Osteocyte (in vitro differentiated cells): ENCODE measurements at regions not wholly inside any gene's neighbourhood (a gene's known extent, or its start where the extent isn't known, plus 50 kb on each side); places are given as distances from the start of the nearest gene placed in this dataset.

ENCODE experiments used
- DNase-seq: peaks from one replicate; pipeline ENCODE4 v3.0.0; 2021; ENCODE audit warnings: mixed read lengths; ENCODE audit not compliant: unreplicated experiment; ENCODE audit errors: extremely low spot score
- H3K27ac Mint-ChIP-seq: one replicate; pipeline ENCODE4 v1.8.0; 2021; ENCODE audit warnings: mild to moderate bottlenecking, mixed read lengths; ENCODE audit not compliant: unreplicated experiment
- H3K27me3 Mint-ChIP-seq: one replicate; pipeline ENCODE4 v1.8.0; 2021; ENCODE audit warnings: mixed read lengths; ENCODE audit not compliant: unreplicated experiment
- H3K36me3 Mint-ChIP-seq: one replicate; pipeline ENCODE4 v1.8.0; 2021; ENCODE audit warnings: mixed read lengths; ENCODE audit not compliant: unreplicated experiment
- H3K4me1 Mint-ChIP-seq: one replicate; pipeline ENCODE4 v1.8.0; 2021; ENCODE audit warnings: mixed read lengths; ENCODE audit not compliant: unreplicated experiment
- H3K4me3 Mint-ChIP-seq: one replicate; pipeline ENCODE4 v1.8.0; 2021; ENCODE audit warnings: mild to moderate bottlenecking, moderate library complexity, mixed read lengths; ENCODE audit not compliant: unreplicated experiment
- H3K9me3 Mint-ChIP-seq: one replicate; pipeline ENCODE4 v1.8.0; 2021; ENCODE audit warnings: mixed read lengths; ENCODE audit not compliant: unreplicated experiment
- TF ChIP-seq, protein P1 (sequence below): fragments of 200-600 bp; sonication (generic); IDR thresholded peaks from 2 replicates; pipeline ENCODE4 v1.5.0; 2021; ENCODE audit warnings: antibody characterized with exemption, mild to moderate bottlenecking, moderate library complexity

- Mint-ChIP-seq H3K27ac (no peak overlapping the region), H3K36me3 (no peaks in the 10 kb centered on the region), H3K27me3 (no peaks in the 10 kb centered on the region), H3K9me3 (no peaks in the 10 kb centered on the region), H3K4me3 (no peak overlapping the region), H3K4me1 (no peaks in the 10 kb centered on the region)
- no peak for DNase-seq
- TF ChIP-seq, protein P1, sequence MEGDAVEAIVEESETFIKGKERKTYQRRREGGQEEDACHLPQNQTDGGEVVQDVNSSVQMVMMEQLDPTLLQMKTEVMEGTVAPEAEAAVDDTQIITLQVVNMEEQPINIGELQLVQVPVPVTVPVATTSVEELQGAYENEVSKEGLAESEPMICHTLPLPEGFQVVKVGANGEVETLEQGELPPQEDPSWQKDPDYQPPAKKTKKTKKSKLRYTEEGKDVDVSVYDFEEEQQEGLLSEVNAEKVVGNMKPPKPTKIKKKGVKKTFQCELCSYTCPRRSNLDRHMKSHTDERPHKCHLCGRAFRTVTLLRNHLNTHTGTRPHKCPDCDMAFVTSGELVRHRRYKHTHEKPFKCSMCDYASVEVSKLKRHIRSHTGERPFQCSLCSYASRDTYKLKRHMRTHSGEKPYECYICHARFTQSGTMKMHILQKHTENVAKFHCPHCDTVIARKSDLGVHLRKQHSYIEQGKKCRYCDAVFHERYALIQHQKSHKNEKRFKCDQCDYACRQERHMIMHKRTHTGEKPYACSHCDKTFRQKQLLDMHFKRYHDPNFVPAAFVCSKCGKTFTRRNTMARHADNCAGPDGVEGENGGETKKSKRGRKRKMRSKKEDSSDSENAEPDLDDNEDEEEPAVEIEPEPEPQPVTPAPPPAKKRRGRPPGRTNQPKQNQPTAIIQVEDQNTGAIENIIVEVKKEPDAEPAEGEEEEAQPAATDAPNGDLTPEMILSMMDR: no peak
Measured at GRCh38 chr3:115448851-115449250, 174.5 kb upstream of the GAP43 start.

DNA sequence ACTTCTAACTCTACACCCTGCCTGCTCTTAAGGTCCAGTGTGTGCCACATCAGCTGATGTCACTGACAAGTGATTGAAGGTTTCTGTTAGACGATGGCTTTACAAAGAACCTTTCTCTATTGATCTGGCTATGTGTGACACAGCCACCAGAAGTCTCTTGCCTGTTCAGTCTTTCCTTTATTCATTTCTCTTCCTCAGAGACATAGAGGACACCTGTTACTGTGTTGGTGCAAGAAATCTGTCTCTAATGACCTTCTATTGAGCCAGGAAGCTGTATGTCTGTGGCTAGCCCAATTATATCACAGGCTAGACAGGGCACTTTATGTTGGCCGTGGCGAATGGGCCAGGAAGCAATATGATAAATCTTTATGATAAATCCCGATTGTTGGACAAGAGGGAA, 173.3 kb upstream of the GAP43 start:
- no peak for DNase-seq
- Mint-ChIP-seq H3K4me1 (no peaks in the 10 kb centered on the region), H3K27ac (no peak overlapping the region), H3K4me3 (no peak overlapping the region), H3K9me3 (peaks cover 7% of the 10 kb centered on the region), H3K27me3 (no peaks in the 10 kb centered on the region), H3K36me3 (no peaks in the 10 kb centered on the region)
- TF ChIP-seq, protein P1: no peak

DNA sequence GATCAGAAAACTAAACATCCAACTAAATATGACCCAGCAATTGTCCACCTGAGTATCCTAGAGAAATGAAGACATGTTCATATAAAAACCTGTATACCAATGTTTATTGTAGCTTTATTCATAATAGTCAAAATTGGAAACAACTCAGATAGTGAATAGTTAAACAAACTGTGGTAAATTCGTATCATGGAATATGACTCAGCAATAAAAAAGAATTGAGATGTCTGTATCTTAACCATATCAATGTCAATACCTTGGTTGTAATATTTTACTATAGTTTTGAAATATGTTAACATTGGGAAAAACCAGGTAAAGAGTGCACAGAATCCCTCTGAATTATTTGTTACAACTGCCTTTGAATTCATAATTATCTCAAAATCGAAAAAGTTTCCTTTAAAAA, 159.3 kb upstream of the GAP43 start:
- Mint-ChIP-seq H3K4me1 (no peaks in the 10 kb centered on the region), H3K27ac (no peak overlapping the region), H3K36me3 (peaks cover 3% of the 10 kb centered on the region), H3K27me3 (no peaks in the 10 kb centered on the region), H3K4me3 (no peak overlapping the region), H3K9me3 (peaks cover 13% of the 10 kb centered on the region)
- DNase-seq: no peak
- TF ChIP-seq, protein P1: no peak

DNA sequence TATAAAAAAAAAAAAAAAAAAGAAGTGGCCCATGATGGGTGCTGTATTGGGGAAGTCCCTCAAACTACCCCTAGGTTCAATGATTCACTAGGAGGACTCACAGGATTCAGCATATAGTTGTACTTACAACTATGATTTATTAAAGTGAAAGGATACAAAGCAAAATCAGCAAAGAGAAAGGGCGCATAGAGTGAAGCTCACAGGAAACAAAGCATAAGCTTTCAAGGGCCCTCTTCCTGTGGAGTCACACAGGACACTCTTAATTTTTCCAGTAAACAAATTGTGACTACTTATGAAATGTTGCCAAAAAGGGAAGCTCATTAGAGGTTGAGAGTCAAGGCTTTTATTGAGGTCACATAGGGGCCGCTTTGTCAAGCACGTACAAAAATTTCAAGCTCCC, 153.7 kb upstream of the GAP43 start:
- no peaks in the 10 kb centered on the region for H3K27me3 Mint-ChIP-seq

DNA sequence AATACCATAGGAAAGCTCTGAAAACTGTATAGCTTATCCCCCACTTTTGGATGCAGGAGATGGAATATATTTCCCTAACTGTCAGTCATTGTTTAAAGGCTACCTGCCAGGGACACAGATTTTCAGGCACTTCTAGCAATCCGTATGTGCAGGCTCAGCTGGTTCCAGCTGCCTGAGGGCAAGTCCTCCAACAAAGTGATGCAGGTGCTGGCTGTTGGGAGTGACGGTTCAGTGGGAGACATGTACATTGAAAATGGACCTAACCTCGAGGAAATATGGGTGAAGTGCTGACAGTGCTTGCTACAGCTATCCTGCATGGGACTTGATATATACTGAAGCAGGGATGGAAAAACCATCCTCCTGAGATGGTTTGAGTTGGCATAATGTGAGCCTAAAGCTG, 153.1 kb upstream of the GAP43 start:
- H3K4me3 Mint-ChIP-seq: no peak overlapping the region
- H3K27ac Mint-ChIP-seq: no peak overlapping the region
- no peaks in the 10 kb centered on the region for H3K9me3 Mint-ChIP-seq
- no peaks in the 10 kb centered on the region for H3K36me3 Mint-ChIP-seq
- DNase-seq: no peak
- H3K27me3 Mint-ChIP-seq: no peaks in the 10 kb centered on the region
- H3K4me1 Mint-ChIP-seq: peaks cover 2% of the 10 kb centered on the region
- TF ChIP-seq, protein P1: no peak

More for the DNA sequence above, 153.7 kb upstream of the GAP43 start:
- H3K27ac Mint-ChIP-seq: no peak overlapping the region
- H3K4me3 Mint-ChIP-seq: no peak overlapping the region
- H3K4me1 Mint-ChIP-seq: no peaks in the 10 kb centered on the region
- TF ChIP-seq, protein P1: no peak
- no peaks in the 10 kb centered on the region for H3K9me3 Mint-ChIP-seq
- H3K36me3 Mint-ChIP-seq: no peaks in the 10 kb centered on the region
- no peak for DNase-seq
